ENCODE measurements at regions not wholly inside any gene's neighbourhood (a gene's known extent, or its start where the extent isn't known, plus 50 kb on each side); places are given as distances from the start of the nearest gene placed in this dataset.

- TF ChIP-seq ETV6 (IDR thresholded peaks at IDR 0.05; ENCODE audit: borderline replicate concordance in 1 of 2, low read depth in 2 of 2, low read length in 1 of 2) (no peak), ETV6 (CRISPR knock-in tag; IDR thresholded peaks at IDR 0.05; ENCODE audit: borderline replicate concordance) (no peak), CBX5 (IDR thresholded peaks at IDR 0.05; ENCODE audit: borderline replicate concordance, low read depth) (no peak), ZNF511 (CRISPR knock-in tag; IDR thresholded peaks at IDR 0.05) (no peak), FOXJ3 (CRISPR knock-in tag; IDR thresholded peaks at IDR 0.05) (no peak), USF2 (CRISPR knock-in tag; IDR thresholded peaks at IDR 0.05) (no peak), ZNF431 (CRISPR knock-in tag; IDR thresholded peaks at IDR 0.05) (no peak), ZNF274 (IDR thresholded peaks at IDR 0.05; ENCODE audit: borderline replicate concordance, low read depth, low read length) (no peak), GATAD2A (IDR thresholded peaks at IDR 0.05) (no peak), ATF6 (CRISPR knock-in tag; IDR thresholded peaks at IDR 0.05) (no peak), HMG20A (CRISPR knock-in tag; conservative IDR thresholded peaks at IDR 0.05) (no peak), ZBED1 (IDR thresholded peaks at IDR 0.05) (no peak)
- TF ChIP-seq, protein P1, sequence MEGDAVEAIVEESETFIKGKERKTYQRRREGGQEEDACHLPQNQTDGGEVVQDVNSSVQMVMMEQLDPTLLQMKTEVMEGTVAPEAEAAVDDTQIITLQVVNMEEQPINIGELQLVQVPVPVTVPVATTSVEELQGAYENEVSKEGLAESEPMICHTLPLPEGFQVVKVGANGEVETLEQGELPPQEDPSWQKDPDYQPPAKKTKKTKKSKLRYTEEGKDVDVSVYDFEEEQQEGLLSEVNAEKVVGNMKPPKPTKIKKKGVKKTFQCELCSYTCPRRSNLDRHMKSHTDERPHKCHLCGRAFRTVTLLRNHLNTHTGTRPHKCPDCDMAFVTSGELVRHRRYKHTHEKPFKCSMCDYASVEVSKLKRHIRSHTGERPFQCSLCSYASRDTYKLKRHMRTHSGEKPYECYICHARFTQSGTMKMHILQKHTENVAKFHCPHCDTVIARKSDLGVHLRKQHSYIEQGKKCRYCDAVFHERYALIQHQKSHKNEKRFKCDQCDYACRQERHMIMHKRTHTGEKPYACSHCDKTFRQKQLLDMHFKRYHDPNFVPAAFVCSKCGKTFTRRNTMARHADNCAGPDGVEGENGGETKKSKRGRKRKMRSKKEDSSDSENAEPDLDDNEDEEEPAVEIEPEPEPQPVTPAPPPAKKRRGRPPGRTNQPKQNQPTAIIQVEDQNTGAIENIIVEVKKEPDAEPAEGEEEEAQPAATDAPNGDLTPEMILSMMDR (IDR thresholded peaks at IDR 0.05 in 2 of 3, conservative IDR thresholded peaks at IDR 0.05 in 1 of 3; ENCODE audit: insufficient read depth in 2 of 3, low read depth in 1 of 3, low read length in 3 of 3): no peak
- TF ChIP-seq, protein P2, sequence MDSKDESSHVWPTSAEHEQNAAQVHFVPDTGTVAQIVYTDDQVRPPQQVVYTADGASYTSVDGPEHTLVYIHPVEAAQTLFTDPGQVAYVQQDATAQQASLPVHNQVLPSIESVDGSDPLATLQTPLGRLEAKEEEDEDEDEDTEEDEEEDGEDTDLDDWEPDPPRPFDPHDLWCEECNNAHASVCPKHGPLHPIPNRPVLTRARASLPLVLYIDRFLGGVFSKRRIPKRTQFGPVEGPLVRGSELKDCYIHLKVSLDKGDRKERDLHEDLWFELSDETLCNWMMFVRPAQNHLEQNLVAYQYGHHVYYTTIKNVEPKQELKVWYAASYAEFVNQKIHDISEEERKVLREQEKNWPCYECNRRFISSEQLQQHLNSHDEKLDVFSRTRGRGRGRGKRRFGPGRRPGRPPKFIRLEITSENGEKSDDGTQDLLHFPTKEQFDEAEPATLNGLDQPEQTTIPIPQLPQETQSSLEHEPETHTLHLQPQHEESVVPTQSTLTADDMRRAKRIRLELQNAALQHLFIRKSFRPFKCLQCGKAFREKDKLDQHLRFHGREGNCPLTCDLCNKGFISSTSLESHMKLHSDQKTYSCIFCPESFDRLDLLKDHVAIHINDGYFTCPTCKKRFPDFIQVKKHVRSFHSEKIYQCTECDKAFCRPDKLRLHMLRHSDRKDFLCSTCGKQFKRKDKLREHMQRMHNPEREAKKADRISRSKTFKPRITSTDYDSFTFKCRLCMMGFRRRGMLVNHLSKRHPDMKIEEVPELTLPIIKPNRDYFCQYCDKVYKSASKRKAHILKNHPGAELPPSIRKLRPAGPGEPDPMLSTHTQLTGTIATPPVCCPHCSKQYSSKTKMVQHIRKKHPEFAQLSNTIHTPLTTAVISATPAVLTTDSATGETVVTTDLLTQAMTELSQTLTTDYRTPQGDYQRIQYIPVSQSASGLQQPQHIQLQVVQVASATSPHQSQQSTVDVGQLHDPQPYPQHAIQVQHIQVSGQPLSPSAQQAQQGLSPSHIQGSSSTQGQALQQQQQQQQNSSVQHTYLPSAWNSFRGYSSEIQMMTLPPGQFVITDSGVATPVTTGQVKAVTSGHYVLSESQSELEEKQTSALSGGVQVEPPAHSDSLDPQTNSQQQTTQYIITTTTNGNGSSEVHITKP (IDR thresholded peaks at IDR 0.05; ENCODE audit: partially characterized antibody): no peak
These were observed 104.1 kb upstream of the BASP1 start for GRCh38 chr5:17113174-17113958.
